ENCODE measurements at regions not wholly inside any gene's neighbourhood (a gene's known extent, or its start where the extent isn't known, plus 50 kb on each side); places are given as distances from the start of the nearest gene placed in this dataset.

DNA sequence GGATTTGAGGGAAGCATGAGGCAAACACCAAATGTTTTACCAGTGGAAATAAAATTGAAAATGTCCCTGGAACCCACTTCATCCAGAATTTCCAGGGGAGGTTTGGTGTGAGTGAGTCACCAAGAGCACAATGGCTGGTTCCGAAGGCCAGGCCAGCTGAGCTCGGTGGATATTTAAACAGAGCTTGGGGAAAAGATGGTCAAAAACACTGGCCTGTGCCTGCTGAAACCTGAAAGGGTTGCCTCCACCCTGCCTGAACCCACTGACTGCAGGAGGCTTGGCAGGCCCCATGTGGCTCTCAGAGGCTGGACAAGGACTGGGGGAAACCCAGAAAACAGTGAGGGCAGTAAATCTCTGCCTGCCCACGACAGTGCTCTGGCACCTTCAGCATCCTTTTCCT lies 93.9 kb downstream of the TTC32 start:
- FAIRE-seq = no peak

DNA sequence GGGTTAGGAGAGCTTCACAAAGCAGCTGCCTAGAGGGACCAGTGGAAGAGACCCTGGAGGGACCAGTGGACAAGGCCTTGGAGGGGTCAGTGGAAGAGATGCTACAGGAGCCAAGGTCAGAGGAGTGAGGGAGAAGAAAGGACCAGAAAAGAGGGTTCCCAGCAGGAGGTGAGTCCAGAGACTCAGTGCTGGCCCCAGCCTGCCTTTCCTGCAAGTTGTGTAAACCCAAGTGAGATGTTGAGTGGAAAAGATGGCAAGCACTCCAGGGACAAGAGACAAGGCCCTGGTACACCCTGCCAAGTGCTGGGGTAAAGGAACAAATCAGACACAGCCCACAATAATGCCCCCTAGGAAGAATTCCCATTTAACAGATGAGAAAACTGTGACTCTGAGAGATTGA lies 94.4 kb downstream of the TTC32 start:
- no peak for FAIRE-seq

DNA sequence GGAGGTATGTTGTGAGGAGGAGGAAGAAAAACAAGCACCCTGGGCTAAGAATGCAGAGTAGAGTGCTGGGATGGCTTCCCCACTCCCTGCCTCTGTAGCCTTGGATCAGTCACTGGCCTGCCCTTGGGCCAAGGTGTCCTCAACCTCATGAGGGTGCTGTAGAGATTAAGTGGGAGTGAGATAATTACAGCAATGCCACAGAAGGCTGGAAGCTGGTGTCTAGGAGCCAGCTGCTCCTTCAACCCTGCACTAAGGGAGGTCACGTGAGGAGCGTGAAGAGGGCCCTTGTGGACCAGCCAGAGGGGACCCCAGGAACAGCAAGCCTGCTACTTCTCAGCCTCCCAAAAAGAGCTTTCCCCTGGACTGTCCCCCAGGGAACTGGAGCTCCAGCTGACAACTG lies 95.2 kb downstream of the TTC32 start:
- no peak for FAIRE-seq

DNA sequence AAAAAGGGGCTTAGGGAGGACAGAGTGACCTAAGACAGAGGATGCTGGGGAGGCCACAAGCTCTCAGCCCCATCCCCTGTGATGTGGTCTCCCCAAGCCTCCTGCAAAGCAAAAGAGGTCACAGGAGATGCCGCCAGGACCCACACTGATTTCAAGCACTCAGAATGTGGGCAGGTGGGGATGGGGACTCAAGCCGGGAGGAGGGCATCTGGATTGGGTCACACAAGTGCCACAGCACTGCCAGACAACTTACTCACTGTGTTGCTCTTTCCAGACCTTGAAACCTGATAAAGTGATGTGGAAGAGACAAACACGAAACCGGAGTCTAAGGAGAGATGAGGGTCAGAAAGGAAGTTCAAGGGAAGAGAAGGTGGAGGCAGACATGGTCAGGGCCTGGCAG lies 95.7 kb downstream of the TTC32 start:
- no peak for FAIRE-seq

DNA sequence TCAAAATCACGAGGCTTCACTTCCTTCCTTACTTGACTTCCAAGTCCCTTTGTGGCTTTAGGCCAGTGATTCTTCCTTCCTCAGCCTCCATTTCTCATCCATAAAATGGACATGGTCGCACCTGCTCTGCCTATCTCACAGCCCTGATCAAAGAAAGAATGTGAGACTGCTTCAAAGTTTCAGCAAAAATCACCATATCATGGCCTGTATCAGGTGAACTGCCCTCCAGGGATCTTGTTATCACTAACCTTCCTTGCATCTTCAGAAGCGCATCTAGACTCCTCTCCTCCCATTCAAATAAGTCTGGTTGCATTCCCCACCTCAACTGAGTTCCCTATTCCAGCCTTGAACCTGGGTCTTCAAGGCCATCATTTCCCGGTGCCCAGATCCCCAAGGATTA lies 96.5 kb downstream of the TTC32 start:
- FAIRE-seq = no peak

DNA sequence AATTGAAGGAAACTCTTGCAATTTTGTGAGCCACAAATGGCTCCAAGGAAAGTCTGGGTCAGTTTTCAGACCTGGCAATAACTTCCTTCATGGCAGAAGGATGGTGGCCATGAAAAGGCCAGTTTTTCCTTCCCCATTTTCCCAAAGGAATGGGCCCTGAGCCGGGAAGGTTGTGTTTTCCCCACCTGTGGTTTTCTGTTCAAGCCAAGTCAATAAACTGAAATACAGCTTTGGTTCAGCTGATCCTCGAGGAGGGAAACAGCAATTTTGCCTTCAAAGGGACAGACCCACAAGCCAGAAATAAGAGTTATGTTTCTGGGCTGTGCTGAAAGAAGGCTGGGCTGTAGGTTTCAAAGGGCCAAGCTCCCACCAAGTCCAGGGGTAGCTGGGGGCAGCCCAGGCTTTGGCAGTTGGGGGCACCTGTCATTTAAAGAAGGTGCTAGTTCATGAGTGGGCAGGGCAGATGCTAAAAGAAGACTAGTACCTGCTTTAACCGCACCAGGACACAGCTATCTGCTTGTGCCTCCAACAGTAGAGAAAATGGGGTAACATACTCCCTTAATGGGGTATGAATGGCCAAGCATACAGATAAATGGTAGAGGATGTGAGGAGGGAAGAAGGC lies 97.0 kb downstream of the TTC32 start:
- FAIRE-seq = no peak

DNA sequence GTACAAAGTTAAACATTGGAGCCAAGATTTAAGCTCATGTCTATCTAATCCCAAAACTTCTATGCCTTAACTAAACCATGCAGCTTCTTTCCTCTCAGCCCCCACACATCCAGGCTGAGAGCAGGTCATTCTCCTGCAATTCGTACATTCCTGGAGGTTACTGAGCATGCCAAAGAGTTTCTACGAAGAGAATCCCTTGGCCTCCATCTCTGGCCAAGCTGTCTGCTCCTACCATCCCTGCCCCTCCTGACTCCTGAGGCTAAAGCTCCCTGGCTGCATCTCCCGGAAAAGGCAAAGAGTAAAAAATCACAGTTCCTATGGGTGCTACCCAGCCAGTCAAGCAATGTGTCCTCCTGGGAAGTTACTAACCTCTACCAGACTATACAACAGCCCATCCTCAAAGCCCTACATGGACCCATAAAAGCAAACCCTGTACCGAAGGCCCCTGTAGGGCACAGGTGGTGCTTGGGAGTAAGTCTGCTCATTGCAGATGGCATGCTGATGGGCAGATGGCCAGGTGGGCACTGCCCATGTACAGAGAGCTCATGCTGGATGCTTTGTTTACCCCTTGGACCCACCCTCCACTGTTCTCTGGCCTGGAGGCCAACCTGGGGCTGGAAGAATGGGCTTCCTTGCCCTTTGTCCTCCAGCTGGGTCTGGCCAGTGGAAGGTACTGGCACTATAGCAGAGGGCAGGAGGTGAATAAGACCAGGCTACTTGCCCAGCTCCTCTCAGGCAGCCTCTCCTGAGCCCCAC lies 99.5 kb downstream of the TTC32 start:
- FAIRE-seq = no peak

DNA sequence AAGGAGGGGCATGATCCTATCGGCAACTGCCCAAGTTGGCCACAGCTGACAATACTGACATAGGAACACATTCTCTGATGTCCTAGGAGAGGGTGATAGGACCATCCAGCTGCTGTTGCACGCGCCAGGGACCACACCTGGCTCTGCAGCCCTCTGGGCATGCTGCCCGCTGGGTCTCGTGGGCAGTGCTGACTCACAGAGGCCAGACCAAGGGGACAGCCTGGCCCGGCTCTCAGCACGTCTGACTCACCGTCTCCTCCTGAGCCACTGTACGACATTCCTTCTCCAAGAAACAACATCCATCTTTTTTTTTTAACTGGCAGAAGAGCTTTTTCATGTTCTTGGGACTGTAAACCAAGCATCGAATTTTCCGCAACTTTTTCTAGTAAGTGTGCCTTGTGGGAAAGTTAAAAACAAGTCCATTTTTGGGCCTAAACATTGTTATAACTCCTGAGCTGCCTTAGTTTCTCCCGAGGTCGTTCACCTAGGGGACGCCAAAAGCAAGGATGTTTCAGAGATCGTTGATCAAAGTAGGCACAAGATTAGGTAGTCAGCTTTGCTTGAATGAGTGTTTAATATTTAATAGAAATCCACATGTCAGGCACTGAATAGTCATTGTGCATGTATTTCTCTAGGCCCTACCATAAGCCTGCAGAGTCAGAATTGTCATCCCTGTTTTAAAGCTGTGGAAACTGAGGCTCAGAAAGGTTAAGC lies 100.3 kb downstream of the TTC32 start:
- no peak for FAIRE-seq

DNA sequence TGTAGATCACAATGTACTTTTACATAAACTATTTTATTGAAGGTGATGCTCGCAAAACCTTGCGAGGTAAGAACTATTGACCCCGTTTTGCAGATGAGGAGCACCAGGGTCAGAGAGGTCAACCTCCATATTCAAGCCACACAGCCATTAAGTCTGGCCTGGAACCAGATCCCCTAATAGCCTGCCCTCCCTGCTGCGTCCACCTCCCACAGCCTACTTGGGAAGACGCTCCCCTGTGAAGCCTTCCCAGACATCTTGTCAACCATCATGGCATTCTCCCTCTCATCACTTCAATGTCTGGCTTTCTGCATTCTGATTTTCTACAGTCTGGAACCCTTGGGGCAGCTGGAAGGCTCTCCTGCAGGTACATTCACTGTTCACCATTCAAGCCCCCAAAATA lies 101.0 kb downstream of the TTC32 start:
- FAIRE-seq = no peak

DNA sequence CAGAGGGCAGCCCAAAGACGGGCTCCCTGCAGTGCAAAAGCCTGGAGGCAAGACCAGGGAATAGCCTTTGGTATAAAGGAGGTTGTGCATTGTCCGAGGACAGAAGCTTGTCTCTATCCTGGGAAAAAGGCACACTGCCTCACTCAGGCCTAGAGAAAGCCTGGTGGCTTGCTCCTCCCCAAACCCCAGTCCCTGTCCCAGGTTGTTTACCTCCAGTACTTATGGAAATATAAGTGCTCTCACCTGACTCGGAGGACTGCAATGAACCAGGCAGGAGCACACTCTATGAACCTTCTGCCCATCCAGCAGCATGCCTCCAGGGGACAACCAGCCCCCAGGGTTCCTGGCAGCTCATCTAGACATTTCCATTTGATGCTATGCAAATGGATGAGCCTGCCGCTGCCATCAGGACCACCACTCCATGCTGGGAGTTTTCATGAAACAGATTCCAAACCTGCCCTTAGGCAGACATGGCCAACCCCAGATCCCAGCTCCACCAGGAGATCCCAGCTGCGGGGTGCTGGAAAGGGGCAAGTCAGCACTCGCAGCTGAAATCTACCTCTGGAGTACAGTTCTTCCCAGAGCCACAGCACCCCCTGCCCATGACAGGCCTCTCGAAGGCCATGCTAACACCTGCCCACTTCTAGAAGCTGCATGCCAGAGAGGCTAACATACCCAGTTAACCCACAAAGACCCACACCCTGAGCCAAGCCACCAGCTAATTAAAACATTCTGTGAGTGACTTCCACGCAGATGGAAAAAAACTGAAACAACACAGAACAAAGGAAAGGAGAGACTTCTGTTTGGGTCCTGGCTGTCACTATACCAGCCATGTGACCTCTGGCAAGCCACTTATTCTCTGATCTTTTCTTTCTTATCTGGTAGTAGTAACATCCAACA lies 101.7 kb downstream of the TTC32 start:
- FAIRE-seq = no peak

DNA sequence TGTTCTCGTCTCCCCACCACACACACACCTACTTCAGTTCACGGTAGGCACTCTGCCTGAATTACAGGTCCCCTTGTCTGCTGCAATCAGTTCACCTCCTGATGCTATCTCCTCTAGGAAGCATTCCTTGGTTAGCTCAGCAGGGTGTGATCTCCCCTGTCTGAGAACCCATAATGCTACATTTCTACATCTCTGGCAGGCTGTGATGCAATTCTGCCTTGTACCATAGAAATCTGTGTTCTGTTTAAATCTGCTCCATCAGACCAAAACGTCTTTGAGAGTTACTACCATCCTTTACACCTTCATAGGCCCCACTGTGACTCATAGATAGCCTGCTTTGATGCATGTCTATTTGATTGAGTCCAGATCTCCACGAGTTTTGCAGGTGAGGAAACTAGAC lies 103.9 kb downstream of the TTC32 start:
- no peak for FAIRE-seq

DNA sequence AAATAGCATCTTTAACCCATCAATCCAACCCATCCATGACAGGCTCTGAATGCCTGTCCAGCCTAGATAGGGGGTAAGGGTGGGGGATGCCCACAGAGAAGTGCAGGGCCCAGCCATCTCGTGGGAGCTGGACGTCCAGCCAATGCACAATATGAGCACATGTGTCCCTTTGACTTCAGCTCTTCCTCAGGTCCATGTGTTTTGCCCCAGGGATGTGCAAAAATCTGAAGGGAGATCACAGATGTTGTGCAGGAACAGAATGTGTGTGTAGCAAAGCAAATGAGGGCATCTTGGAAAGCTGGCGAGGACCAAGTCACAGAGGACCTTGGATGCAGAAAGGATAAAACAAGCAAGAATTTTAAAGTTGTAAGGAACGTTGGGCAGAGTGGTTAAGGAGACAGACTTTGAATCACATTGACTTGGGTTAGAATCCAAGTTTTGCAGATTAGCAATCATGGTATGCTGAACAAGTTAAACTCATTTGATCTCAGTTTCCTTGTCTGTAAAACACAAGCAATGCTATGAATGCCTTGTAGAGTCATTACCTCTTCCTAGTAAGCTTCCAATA lies 104.5 kb downstream of the TTC32 start:
- no peak for FAIRE-seq

DNA sequence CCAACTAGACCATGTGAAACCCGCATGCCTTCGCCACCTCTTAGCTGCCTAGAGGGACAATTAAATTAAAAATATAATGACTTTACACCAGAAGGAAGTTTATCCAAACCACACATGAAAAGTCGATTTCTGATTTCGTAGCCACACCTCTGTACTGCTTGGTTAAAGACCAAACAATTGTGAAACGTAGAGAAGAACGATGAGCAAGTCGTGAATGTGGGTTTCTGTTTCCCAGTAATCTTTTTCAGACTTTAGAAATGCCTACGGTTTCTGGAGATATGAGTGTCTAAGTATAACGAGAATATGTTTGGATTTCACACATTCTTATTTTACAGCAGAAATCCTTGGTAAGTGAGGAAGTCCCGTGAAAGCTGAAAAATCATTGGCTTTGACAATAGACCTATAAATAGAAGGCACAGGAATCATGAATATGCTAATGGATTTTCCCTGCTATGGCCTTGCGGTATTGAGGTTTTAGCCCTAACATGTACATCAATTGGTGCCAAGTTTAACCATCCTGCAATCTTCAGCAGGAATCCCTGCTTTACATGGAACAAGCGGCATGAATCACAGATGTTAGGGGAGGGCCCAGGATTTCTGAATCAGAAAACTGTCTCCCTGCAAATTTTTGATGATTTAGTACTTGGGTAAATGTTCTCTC lies 105.6 kb downstream of the TTC32 start:
- FAIRE-seq = no peak

DNA sequence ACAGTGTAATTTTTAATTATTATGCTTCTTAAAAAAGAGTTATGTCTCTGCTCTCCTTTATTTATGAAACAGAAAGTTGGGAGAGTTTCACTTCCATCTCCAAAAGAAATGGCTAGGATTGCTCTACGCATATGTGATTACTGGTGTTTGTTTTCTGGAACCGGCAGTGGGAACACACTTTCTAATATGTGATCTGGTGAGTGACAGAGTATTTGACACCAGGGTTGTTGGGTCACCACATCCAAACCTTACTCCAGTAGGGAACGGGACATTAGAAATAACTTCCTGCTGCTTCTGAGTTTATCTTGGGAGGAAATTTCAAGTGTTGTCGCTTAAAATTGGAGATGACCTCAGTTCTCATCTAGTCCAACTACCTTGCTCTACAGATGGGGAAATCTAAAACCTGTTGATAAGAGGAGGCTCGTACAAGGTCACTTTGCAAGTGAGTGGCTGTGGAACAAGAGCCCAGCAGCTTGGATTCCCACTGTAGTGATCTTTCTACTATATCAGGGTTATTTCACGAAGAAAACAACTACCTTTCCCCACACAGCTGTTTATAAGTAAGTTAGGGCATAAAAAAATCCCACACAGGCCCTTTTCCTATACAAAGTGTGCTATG lies 108.5 kb downstream of the TTC32 start:
- no peak for FAIRE-seq

DNA sequence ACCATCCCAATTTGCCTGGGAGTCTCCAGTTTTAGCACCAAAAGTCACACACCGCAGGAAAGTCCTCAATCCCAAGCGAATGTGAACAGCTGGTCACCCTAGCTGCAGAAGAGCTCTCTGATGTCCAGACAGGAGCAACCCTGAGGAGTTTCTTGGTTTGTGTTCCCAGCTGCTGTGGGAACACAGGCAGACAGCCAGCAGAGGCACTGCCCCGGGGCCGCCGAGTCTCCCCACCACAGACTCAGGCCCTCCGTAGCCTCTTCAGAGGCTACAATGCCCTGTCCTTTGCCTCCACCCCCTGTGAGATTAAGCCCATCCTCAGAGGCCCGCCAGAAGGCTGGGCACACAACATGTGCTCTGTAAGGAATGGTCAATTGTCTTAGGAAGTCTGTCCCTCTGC lies 111.5 kb downstream of the TTC32 start:
- FAIRE-seq = no peak

DNA sequence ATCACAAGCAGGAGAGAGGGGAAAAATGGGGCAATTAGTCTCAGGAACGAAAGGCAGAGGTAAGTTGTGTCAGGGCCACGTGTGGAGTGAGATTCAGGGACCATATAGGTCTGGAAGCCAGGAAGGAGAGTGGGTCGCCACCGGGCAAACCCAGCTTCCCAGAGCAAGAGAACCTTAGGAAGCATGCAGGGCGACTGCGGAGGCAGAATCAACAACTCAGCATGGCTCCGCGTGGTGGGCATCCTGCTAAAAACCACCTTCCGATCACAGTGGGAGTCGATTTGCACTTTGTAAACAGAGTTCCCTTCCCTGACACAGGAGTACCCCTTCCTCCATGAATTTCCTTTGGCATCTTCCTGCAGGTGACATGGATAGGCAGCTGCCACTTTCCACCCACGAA lies 114.6 kb downstream of the TTC32 start:
- FAIRE-seq = no peak

DNA sequence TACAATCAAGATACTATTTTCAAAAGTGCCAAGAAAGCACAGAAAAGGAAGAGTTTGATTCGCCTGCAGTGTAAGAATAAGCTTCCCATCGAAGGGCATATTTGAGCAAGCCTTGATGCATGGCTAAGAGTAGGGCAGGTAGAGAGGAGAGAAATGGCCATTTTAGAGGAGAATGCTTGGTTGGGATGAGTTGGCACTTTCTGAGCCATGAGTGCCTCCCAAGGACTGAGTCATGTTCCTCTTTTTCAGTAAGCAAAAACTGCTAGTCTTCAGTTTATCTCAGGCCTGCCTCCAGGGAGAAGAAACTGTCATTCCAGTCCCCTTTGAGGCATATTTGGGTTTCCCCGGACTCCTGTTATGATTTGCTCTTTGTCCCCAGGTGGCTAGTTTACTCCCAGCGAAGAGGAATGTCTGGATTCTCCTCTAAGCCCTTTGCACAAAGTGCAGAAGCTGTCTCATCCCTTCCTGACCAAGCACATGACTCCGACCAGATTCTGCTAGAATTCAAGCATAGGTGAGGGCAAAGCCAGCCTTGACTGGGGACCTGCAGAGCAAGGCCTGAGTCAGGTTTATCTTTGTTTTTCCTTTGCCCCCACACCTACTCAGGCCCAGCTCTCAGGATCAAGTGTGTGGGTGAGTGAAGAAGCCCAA lies 115.2 kb downstream of the TTC32 start:
- FAIRE-seq = no peak

DNA sequence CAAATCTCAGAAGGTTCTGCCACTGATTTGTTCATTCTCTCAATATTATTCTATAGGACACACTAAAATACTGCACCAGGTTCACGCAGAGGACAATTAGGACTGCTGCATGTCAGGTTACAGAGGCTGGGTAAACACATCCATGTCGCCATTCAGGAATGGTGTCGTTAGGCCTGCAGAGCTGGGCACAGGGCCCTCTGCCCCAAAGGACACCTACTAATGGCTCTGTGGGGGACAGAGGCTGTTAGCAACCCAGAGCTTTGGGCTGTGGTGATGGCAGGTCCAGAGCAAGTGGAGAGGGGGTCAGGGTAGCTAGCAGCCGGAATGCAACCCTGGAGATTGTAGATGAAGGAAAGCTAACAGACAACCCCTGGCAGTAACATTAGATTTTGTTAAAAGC lies 115.9 kb downstream of the TTC32 start:
- no peak for FAIRE-seq

DNA sequence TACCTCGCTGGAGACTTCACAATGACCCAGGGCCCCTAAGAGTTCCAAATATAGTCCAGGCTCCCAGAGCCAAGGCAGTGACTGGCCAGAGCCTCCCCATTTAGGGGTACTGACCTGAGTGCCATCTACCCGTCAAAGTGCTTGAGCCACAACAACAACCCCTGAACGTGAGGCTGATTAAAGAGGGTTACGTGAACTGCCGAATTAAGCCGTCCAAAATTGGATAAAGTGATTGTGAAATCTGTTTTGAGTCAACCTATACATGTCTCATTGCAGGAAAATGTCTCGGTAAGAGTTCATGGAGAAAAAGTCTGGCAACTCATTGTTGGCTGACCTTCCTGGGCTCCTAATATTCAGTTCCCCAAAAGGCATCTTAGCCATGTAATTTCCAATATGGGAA lies 116.3 kb downstream of the TTC32 start:
- no peak for FAIRE-seq

DNA sequence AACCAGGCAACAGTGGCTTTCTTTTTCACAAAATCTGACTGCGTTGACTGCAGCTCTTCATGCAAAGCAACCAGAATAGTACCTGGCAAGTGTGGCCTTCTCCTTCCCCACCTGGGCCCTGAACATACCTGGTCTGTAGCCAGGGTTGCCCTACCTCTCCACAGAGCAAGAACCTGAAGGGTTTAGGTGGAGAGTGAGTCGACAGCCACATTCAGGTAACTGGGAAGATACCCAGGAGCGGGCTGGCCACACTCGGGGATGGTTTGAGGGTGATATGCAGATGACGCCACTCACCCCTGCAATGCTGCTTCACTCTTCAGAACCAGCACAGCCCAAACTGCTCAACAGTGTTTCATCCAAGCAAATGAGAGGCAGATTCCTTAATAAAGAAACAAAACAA lies 117.3 kb downstream of the TTC32 start:
- no peak for FAIRE-seq

DNA sequence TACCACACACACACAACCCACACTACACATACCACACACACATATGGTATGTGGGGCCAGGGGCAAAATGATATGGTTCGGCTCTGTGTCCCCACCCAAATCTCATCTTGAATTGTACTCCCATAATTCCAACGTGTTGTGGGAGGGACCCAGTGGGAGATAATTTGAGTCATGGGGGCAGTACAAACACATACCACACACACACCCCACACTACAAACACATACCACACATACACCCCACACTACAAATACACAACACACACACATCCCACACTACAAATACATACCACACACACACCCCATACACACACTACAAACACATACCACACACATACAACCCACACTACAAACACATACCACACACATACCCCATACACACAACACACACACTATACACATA lies 117.8 kb downstream of the TTC32 start:
- FAIRE-seq = no peak
